IMR-90 (cell line): ENCODE measurements at regions not wholly inside any gene's neighbourhood (a gene's known extent, or its start where the extent isn't known, plus 50 kb on each side); places are given as distances from the start of the nearest gene placed in this dataset.

Source experiments
- ATAC-seq: fragments of 200-7000 bp; cut with Tn5 transposase; 2 replicates; pipeline ENCODE4 v1.9.1; 2020; ENCODE audit warnings: low read depth, mild to moderate bottlenecking, moderate library complexity
- BruUV-seq: library from RNA; stranded (reverse); fragments of 400-500 nt; replicated peaks from 2 replicates; lab custom pipeline; 2021; lab: Mats Ljungman, UMichigan
- CTCF ChIA-PET: fragments of 300-600 bp; formaldehyde crosslinking; extraction: SDS; loops from one replicate; lab custom pipeline; 2021; ENCODE audit warnings: antibody characterized with exemption; lab: Yijun Ruan, JAX
- POLR2A ChIA-PET: fragments of 300-600 bp; sonication (Branson Sonifier 250); formaldehyde crosslinking; loops from one replicate; lab custom pipeline; 2022; ENCODE audit warnings: antibody characterized with exemption; ENCODE audit not compliant: unreplicated experiment; lab: Charles Lee
- DNase-seq: peaks from one replicate; pipeline ENCODE4 v3.0.0; 2013
- H2AFZ ChIP-seq: replicated peaks from 2 replicates; pipeline ENCODE3; 2013; ENCODE audit warnings: low read length, mild to moderate bottlenecking; ENCODE audit not compliant: poor library complexity
- H2AK5ac ChIP-seq: 2 replicates; pipeline ENCODE4 v1.6.1; 2013; ENCODE audit warnings: low read depth, low read length, inconsistent platforms
- H2AK9ac ChIP-seq: replicated peaks from 2 replicates; pipeline ENCODE3; 2013; ENCODE audit warnings: mild to moderate bottlenecking, low read depth, low read length, moderate library complexity; ENCODE audit not compliant: poor library complexity
- H2BK120ac ChIP-seq: 2 replicates; pipeline ENCODE4 v1.6.1; 2013; ENCODE audit warnings: low read depth, low read length, inconsistent platforms
- H2BK15ac ChIP-seq: 3 replicates; pipeline ENCODE4 v1.6.1; 2013; ENCODE audit warnings: low read depth, low read length, inconsistent platforms
- H2BK20ac ChIP-seq: 2 replicates; pipeline ENCODE4 v1.6.1; 2013; ENCODE audit warnings: low read depth, mild to moderate bottlenecking, inconsistent platforms, low read length, moderate library complexity
- H2BK5ac ChIP-seq: 2 replicates; pipeline ENCODE4 v1.6.1; 2013; ENCODE audit warnings: mild to moderate bottlenecking, low read depth, low read length, inconsistent platforms; ENCODE audit not compliant: poor library complexity, severe bottlenecking
- H3K14ac ChIP-seq: replicated peaks from 2 replicates; pipeline ENCODE4 v1.6.1; 2013; ENCODE audit warnings: low read depth, low read length, inconsistent platforms
- H3K18ac ChIP-seq: 2 replicates; pipeline ENCODE4 v1.6.1; 2013; ENCODE audit warnings: low read depth, low read length, control low read depth
- H3K23ac ChIP-seq: 2 replicates; pipeline ENCODE4 v1.6.1; 2013; ENCODE audit warnings: low read depth, low read length, inconsistent platforms
- H3K27ac ChIP-seq: 2 replicates; pipeline ENCODE4 v1.5.1; 2013; ENCODE audit warnings: mild to moderate bottlenecking, control low read depth, low read length; ENCODE audit not compliant: insufficient read depth
- H3K27me3 ChIP-seq: 2 replicates; pipeline ENCODE4 v1.6.1; 2013; ENCODE audit warnings: low read length; ENCODE audit not compliant: control insufficient read depth, insufficient read depth
- H3K36me3 ChIP-seq: 2 replicates; pipeline ENCODE4 v1.6.1; 2013; ENCODE audit warnings: low read length, mixed read lengths; ENCODE audit not compliant: control insufficient read depth, insufficient read depth
- H3K4ac ChIP-seq: 2 replicates; pipeline ENCODE4 v1.6.1; 2013; ENCODE audit warnings: low read depth, low read length, inconsistent platforms
- H3K4me1 ChIP-seq: 2 replicates; pipeline ENCODE4 v1.6.1; 2013; ENCODE audit warnings: low read length, mixed read lengths; ENCODE audit not compliant: control insufficient read depth, insufficient read depth
- H3K4me2 ChIP-seq: 2 replicates; pipeline ENCODE4 v1.6.1; 2013; ENCODE audit warnings: low read depth, mild to moderate bottlenecking, control low read depth, low read length, moderate library complexity
- H3K4me3 ChIP-seq: 2 replicates; pipeline ENCODE4 v1.5.1; 2013; ENCODE audit warnings: low read depth, mild to moderate bottlenecking, control low read depth, low read length, moderate library complexity; ENCODE audit not compliant: insufficient read depth
- H3K56ac ChIP-seq: 2 replicates; pipeline ENCODE4 v1.6.1; 2013; ENCODE audit warnings: low read length, inconsistent platforms; ENCODE audit not compliant: insufficient read depth; ENCODE audit errors: extremely low read depth
- H3K79me1 ChIP-seq, 2 experiments: 2 replicates each; pipeline ENCODE4 v1.6.1; 2013; ENCODE audit warnings: low read length in 2 of 2, inconsistent platforms in 1 of 2, low read depth in 1 of 2
- H3K9ac ChIP-seq: 2 replicates; pipeline ENCODE4 v1.6.1; 2013; ENCODE audit warnings: low read depth, low read length, control low read depth
- H3K9me1 ChIP-seq: 2 replicates; pipeline ENCODE4 v1.6.1; 2013; ENCODE audit warnings: low read length, inconsistent platforms; ENCODE audit not compliant: insufficient read depth
- H3K9me3 ChIP-seq: 2 replicates; pipeline ENCODE4 v1.6.1; 2013; ENCODE audit warnings: low read length; ENCODE audit not compliant: control insufficient read depth, insufficient read depth
- H4K20me1 ChIP-seq: 2 replicates; pipeline ENCODE4 v1.6.1; 2013; ENCODE audit warnings: low read length, inconsistent platforms; ENCODE audit not compliant: insufficient read depth
- H4K5ac ChIP-seq: 2 replicates; pipeline ENCODE4 v1.6.1; 2013; ENCODE audit warnings: mild to moderate bottlenecking, low read depth, low read length, control low read depth
- H4K8ac ChIP-seq, 2 experiments: 2 replicates each; pipeline ENCODE4 v1.6.1; 2013; ENCODE audit warnings: low read depth in 2 of 2, low read length in 2 of 2, control low read depth in 1 of 2, inconsistent platforms in 1 of 2
- H4K91ac ChIP-seq: 2 replicates; pipeline ENCODE4 v1.6.1; 2013; ENCODE audit warnings: low read depth, low read length, inconsistent platforms; ENCODE audit not compliant: insufficient read depth
- POLR2A ChIP-seq: IDR thresholded peaks from 2 replicates; pipeline ENCODE4 v1.6.1; 2012; ENCODE audit warnings: mild to moderate bottlenecking, low read depth, low read length
- whole genome bisulfite sequencing, 2 experiments: methylation state at CpG; one replicate each; pipeline versions ENCODE4 v1.1.5 to v1.1.7; 2013; ENCODE audit warnings: missing lambda C conversion rate in 2 of 2; ENCODE audit not compliant: insufficient read length in 1 of 2; ENCODE audit errors: extremely low coverage in 2 of 2; 5-methylcytosine and 5-hydroxymethylcytosine counted together
- dilution Hi-C: fragments of 300-500 bp; cut with HindIII; formaldehyde crosslinking; loops from one replicate; pipeline ENCODE4 v1.14.3; 2018; ENCODE audit warnings: low sequenced_read_pairs; ENCODE audit not compliant: unreplicated experiment
- in situ Hi-C: fragments of 300-500 bp; cut with MboI; formaldehyde crosslinking; loops from 3 replicates; pipeline ENCODE4 v1.14.3; 2019; ENCODE audit warnings: low sequenced_read_pairs, inconsistent platforms, mixed read lengths
- intact Hi-C: fragments of 100-400 bp; cut with micrococcal nuclease; formaldehyde crosslinking; loops from 2 replicates; pipeline ENCODE4 v1.10.0; 2022
- TF ChIP-seq, protein P1 (sequence below): fragments of 150-350 bp; IDR thresholded peaks from 2 replicates; pipeline ENCODE4 v1.6.1; 2016; ENCODE audit warnings: low read depth, mild to moderate bottlenecking, low read length, moderate library complexity, borderline replicate concordance

DNA sequence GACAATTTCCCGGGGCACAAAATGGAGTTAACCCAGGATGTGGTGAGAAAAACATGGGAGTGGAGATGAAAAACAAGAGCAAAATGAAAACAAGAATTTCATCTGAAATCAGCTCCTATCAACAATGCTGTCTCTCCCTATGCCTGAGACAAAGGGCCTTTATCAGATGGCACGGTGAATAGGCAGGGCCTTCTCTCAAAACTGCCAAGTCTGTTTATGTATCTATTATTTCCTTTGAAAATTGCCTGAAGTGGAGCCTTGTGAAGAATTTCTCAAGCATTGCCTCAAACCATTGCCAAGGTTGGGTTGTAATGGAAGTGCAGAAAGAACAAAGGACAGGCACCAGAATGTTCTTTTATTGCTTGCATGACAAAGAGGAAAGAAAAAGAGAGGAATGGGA is 74.7 kb downstream of the BTBD3 start:
- ChIA-PET CTCF (interaction anchor here (1.8 kb wide), 1 partner anchor 20 kb away, joined by 4 read pairs; no protein-coding TSS in a partner anchor), POLR2A (no interaction called here)
- Histone ChIP-seq H4K91ac (no peak overlapping the region), H4K8ac (no peak overlapping the region), H3K18ac (no peak overlapping the region), H3K14ac (no peak overlapping the region), H3K4me1 (no peaks in the 10 kb centered on the region), H3K27me3 (peaks cover 2% of the 10 kb centered on the region; the same call in 1 of the 2 replicates), H3K9ac (no peak overlapping the region), H2BK20ac (no peak overlapping the region), H3K79me1 (no peaks in the 10 kb centered on the region), H4K20me1 (no peaks in the 10 kb centered on the region), H3K36me3 (no peaks in the 10 kb centered on the region), H4K5ac (no peak overlapping the region), H3K4me3 (no peak overlapping the region), H3K56ac (no peak overlapping the region), H2AK9ac (no peak overlapping the region), H2BK5ac (no peak overlapping the region), H3K4ac (no peak overlapping the region), H3K4me2 (no peak overlapping the region), H3K23ac (no peak overlapping the region), H3K9me1 (no peaks in the 10 kb centered on the region), H2AFZ (no peak overlapping the region), H3K9me3 (no peaks in the 10 kb centered on the region), H2BK120ac (no peak overlapping the region), H3K27ac (no peak overlapping the region), H2AK5ac (no peak overlapping the region), H2BK15ac (no peak overlapping the region)
- no peak for ATAC-seq
- dilution Hi-C loops (no loop called here), in situ Hi-C loops (no loop called here), intact Hi-C loops (no loop called here)
- TF ChIP-seq, protein P1, sequence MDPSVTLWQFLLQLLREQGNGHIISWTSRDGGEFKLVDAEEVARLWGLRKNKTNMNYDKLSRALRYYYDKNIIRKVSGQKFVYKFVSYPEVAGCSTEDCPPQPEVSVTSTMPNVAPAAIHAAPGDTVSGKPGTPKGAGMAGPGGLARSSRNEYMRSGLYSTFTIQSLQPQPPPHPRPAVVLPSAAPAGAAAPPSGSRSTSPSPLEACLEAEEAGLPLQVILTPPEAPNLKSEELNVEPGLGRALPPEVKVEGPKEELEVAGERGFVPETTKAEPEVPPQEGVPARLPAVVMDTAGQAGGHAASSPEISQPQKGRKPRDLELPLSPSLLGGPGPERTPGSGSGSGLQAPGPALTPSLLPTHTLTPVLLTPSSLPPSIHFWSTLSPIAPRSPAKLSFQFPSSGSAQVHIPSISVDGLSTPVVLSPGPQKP = no peak
- TF ChIP-seq POLR2A = no peak
- BruUV-seq = no TSS peak
- no peak for DNase-seq
- no CpG with 5 or more reads among the region's 2 CpGs for WGBS, 2 experiments
